Ovary (tissue), 3 donors: ENCODE measurements at regions not wholly inside any gene's neighbourhood (a gene's known extent, or its start where the extent isn't known, plus 50 kb on each side); places are given as distances from the start of the nearest gene placed in this dataset.

Experiments used
- CTCF ChIP-seq, 3 donors: fragments of 450-650 bp in 2 of 3; fragments of 200-600 bp in 1 of 3; IDR thresholded peaks; one replicate each; pipeline versions ENCODE4 v1.5.1 to v1.8.0; 2016 to 2022; ENCODE audit warnings: antibody characterized with exemption in 3 of 3, mild to moderate bottlenecking in 1 of 3
- EP300 ChIP-seq: sonication (generic); formaldehyde crosslinking; IDR thresholded peaks from one replicate; pipeline ENCODE4 v1.6.1; 2017; ENCODE audit warnings: antibody characterized with exemption
- POLR2A ChIP-seq: fragments of 450-650 bp; IDR thresholded peaks from one replicate; pipeline ENCODE4 v1.6.1; 2017; ENCODE audit warnings: antibody characterized with exemption, mild to moderate bottlenecking, moderate library complexity
- donor health status: DM: no; HTN: no; CAD: no.

- no peak for TF ChIP-seq POLR2A
- no peak for TF ChIP-seq EP300
- no peak for TF ChIP-seq CTCF (IDR thresholded peaks at IDR 0.05)
Measured at GRCh38 chr1:25063591-25064416, 133.7 kb upstream of the RUNX3 start.
